GM23338 (cell line): ENCODE measurements at regions not wholly inside any gene's neighbourhood (a gene's known extent, or its start where the extent isn't known, plus 50 kb on each side); places are given as distances from the start of the nearest gene placed in this dataset.

Experiments used
- ATAC-seq: fragments of 200-7000 bp; cut with Tn5 transposase; 3 replicates; pipeline ENCODE4 v1.9.1; 2020
- DNase-seq: peaks from one replicate; pipeline ENCODE4 v3.0.0-alpha.2; 2015; ENCODE audit warnings: low spot score
- H2AFZ ChIP-seq: fragments of 200-600 bp; sonication (generic); 2 replicates; pipeline ENCODE4 v1.8.0; 2016; ENCODE audit warnings: antibody characterized with exemption, mild to moderate bottlenecking, moderate library complexity
- H3F3A ChIP-seq: fragments of 200-600 bp; sonication (generic); replicated peaks from 2 replicates; pipeline ENCODE4 v1.8.0; 2017; ENCODE audit warnings: antibody characterized with exemption, mixed run types, low read depth
- H3K27ac ChIP-seq: fragments of 200-600 bp; sonication (generic); 2 replicates; pipeline ENCODE4 v1.6.1; 2016; ENCODE audit warnings: low read depth
- H3K27me3 ChIP-seq: fragments of 200-600 bp; sonication (generic); 2 replicates; pipeline ENCODE4 v1.8.0; 2016; ENCODE audit warnings: mild to moderate bottlenecking, mixed run types, moderate library complexity; ENCODE audit not compliant: insufficient read depth
- H3K36me3 ChIP-seq: fragments of 200-600 bp; sonication (generic); 2 replicates; pipeline ENCODE4 v1.8.0; 2016; ENCODE audit warnings: mild to moderate bottlenecking; ENCODE audit not compliant: insufficient read depth
- H3K4me1 ChIP-seq: fragments of 200-600 bp; sonication (generic); 2 replicates; pipeline ENCODE4 v1.8.0; 2016; ENCODE audit warnings: mild to moderate bottlenecking, moderate library complexity; ENCODE audit not compliant: insufficient read depth
- H3K4me2 ChIP-seq: fragments of 200-600 bp; sonication (generic); 2 replicates; pipeline ENCODE4 v1.7.1; 2017; ENCODE audit warnings: mixed run types
- H3K4me3 ChIP-seq: fragments of 200-600 bp; sonication (generic); 2 replicates; pipeline ENCODE4 v1.6.1; 2016; ENCODE audit warnings: mixed run types
- H3K79me2 ChIP-seq: fragments of 200-600 bp; sonication (generic); replicated peaks from 2 replicates; pipeline ENCODE4 v1.8.0; 2017; ENCODE audit warnings: mild to moderate bottlenecking; ENCODE audit not compliant: insufficient read depth
- H3K9me2 ChIP-seq: fragments of 200-600 bp; sonication (generic); 2 replicates; pipeline ENCODE4 v1.8.0; 2017; ENCODE audit not compliant: insufficient read depth
- H4K20me1 ChIP-seq: fragments of 200-600 bp; sonication (generic); replicated peaks from 2 replicates; pipeline ENCODE4 v1.8.0; 2017; ENCODE audit warnings: mild to moderate bottlenecking; ENCODE audit not compliant: insufficient read depth
- H3K27ac Mint-ChIP-seq: 2 replicates; pipeline ENCODE4 v1.8.0; 2020; ENCODE audit warnings: inconsistent platforms, mild to moderate bottlenecking, moderate library complexity, mixed read lengths
- H3K27me3 Mint-ChIP-seq: 3 replicates; pipeline ENCODE4 v1.8.0; 2022; ENCODE audit warnings: low read depth, mild to moderate bottlenecking, moderate library complexity, mixed read lengths, inconsistent platforms; ENCODE audit not compliant: insufficient read depth, poor library complexity
- H3K36me3 Mint-ChIP-seq: 3 replicates; pipeline ENCODE4 v1.8.0; 2021; ENCODE audit warnings: low read depth, mild to moderate bottlenecking, inconsistent platforms, moderate library complexity, mixed read lengths
- H3K4me1 Mint-ChIP-seq: 3 replicates; pipeline ENCODE4 v1.8.0; 2020; ENCODE audit warnings: mild to moderate bottlenecking, inconsistent platforms, mixed read lengths
- H3K4me3 Mint-ChIP-seq: 3 replicates; pipeline ENCODE4 v1.8.0; 2021; ENCODE audit warnings: moderate library complexity, mild to moderate bottlenecking, inconsistent platforms, mixed read lengths
- H3K9me3 Mint-ChIP-seq: 3 replicates; pipeline ENCODE4 v1.8.0; 2020; ENCODE audit warnings: moderate library complexity, mild to moderate bottlenecking, inconsistent platforms, mixed read lengths
- ETS1 ChIP-seq: IDR thresholded peaks from 2 replicates; pipeline ENCODE4 v1.6.1; 2016; ENCODE audit warnings: antibody characterized with exemption
- EZH2phosphoT487 ChIP-seq: fragments of 200-600 bp; sonication (generic); IDR thresholded peaks from one replicate; pipeline ENCODE4 v1.8.1; 2018; ENCODE audit warnings: antibody characterized with exemption; ENCODE audit not compliant: unreplicated experiment
- ZNF114 ChIP-seq: fragments of 250-450 bp; sonication (Bioruptor Pico); IDR thresholded peaks from 2 replicates; pipeline ENCODE4 v1.5.0; 2020; ENCODE audit warnings: mild to moderate bottlenecking, moderate library complexity
- ZNF462 ChIP-seq: fragments of 250-450 bp; sonication (Bioruptor Pico); IDR thresholded peaks from 2 replicates; pipeline ENCODE4 v1.5.0; 2020; ENCODE audit warnings: mild to moderate bottlenecking, moderate library complexity

GRCh38 chr18:6486313-6486712 lies 71.6 kb upstream of the L3MBTL4 start (continued):
- TF ChIP-seq ETS1 (no peak), ZNF462 (CRISPR knock-in tag) (no peak)

GRCh38 chr18:6486764-6487426 lies 72.2 kb upstream of the L3MBTL4 start:
- peaks cover 29% of the 10 kb centered on the region for H3K4me1 ChIP-seq
- Mint-ChIP-seq H3K36me3 (peaks cover 4% of the 10 kb centered on the region; the same call in 1 of the 3 replicates), H3K4me3 (no peak overlapping the region), H3K27me3 (no peaks in the 10 kb centered on the region), H3K4me1 (peaks cover 42% of the 10 kb centered on the region), H3K27ac (peak overlapping the region; percentile 61; the same call in 1 of the 2 replicates), H3K9me3 (peaks cover 2% of the 10 kb centered on the region; the same call in 1 of the 3 replicates)
- peak overlapping the region; percentile 53 for H3K4me2 ChIP-seq
- H3F3A ChIP-seq: no peaks in the 10 kb centered on the region
- TF ChIP-seq ZNF114 (CRISPR knock-in tag): no peak
- TF ChIP-seq ZNF462 (CRISPR knock-in tag): peak; percentile 41; the same call in 1 of the 2 replicates
- TF ChIP-seq EZH2phosphoT487: no peak
- H3K36me3 ChIP-seq: no peaks in the 10 kb centered on the region
- H4K20me1 ChIP-seq: no peaks in the 10 kb centered on the region
- DNase-seq (peak; percentile 67), ATAC-seq (peak; percentile 44)
- no peaks in the 10 kb centered on the region for H3K79me2 ChIP-seq
- H3K27ac ChIP-seq: peak overlapping the region; percentile 76; the same call in 1 of the 2 replicates
- no peaks in the 10 kb centered on the region for H3K27me3 ChIP-seq
- no peaks in the 10 kb centered on the region; the same call in 1 of the 2 replicates for H3K9me2 ChIP-seq
- peak overlapping the region; percentile 10; the same call in 1 of the 2 replicates for H3K4me3 ChIP-seq
- H2AFZ ChIP-seq: 0 out of 2 replicates have a peak overlapping the region, but pooled peaks have one; percentile 20
